GM19372 (cell line): ENCODE measurements at regions not wholly inside any gene's neighbourhood (a gene's known extent, or its start where the extent isn't known, plus 50 kb on each side); places are given as distances from the start of the nearest gene placed in this dataset.
"Not testable (repeated sequence)": the region's sequence is repeated elsewhere in the genome, so short reads cannot be mapped to it uniquely, and the experiment has no call there.

Experiments
- ATAC-seq: cut with Tn5 transposase; IDR thresholded peaks from one replicate; pipeline ENCODE4 v1.9.1; 2021; ENCODE audit warnings: mild to moderate bottlenecking, low read depth, moderate library complexity; ENCODE audit not compliant: unreplicated experiment

- no peak for ATAC-seq
Measured at GRCh38 chr4:31793907-31794306, 1073.7 kb downstream of the PCDH7 start.

GRCh38 chr4:31797052-31797451 lies 1076.9 kb downstream of the PCDH7 start:
- ATAC-seq: not testable (repeated sequence)

DNA sequence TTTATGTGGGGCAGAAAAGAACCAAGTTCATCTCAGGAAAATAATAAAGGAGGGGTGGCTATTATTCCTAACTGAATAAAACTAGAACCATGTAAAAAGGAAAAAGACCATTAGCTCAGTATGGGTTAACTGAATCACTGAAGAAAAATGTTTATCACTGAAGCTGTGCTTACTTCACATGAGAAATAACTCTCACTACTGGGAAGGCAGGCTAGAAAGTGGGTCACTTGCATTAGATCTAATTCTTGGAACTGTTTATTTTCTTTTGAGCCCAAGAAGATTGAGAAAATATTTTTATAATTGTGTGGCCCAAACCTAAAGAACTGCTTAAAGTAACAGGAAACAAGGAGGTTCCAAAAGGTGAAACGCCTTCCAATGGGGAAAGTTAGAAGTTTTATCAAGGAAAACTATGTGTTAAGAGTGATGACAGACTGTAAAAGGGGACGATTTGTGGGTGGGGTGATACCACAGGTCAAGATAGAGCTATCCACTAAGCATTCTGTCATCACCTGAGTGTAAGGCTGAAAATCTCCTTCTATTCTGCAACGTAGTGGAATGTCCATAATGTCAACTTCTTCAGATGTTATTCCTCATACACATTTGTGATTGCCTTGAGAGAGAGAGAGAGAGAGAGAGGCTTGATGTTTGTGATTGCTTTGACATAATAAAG lies 1083.5 kb downstream of the PCDH7 start:
- no peak for ATAC-seq

DNA sequence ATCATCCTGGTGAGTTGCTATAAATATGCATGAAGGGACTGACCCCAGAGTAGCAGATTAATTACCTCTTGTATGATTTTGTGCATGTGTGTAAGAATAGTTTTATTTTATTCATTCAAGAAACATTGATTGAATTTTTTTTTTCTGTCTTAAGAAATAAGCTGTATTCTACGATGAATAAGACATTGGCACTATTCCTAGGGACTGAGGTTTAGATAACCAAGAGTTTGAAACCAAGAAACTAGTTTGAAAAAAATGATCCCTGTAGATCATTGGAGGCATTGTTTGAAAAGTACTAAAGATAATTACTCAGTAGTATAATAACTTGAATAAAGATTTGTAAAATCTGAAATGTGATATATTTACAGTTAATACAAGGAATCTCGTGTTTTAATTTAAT lies 1086.9 kb downstream of the PCDH7 start:
- ATAC-seq: no peak

DNA sequence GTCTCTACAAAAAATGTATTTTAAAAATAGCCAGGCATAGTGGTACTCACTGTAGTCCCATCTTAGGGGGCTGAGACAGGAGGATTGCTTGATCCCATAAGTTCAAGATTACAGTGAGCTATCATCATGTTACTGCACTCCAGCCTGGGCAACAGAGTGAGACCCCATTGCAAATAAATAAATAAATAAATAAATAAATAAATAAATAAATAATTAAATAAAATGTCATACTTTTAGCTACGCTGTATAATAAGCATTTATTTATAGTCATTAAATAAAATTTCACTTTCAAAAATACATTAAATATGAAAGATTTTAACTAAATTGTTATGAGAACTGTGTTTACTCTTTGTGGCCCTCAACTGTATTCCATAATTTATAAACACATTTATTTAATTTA lies 1124.2 kb downstream of the PCDH7 start:
- no peak for ATAC-seq

DNA sequence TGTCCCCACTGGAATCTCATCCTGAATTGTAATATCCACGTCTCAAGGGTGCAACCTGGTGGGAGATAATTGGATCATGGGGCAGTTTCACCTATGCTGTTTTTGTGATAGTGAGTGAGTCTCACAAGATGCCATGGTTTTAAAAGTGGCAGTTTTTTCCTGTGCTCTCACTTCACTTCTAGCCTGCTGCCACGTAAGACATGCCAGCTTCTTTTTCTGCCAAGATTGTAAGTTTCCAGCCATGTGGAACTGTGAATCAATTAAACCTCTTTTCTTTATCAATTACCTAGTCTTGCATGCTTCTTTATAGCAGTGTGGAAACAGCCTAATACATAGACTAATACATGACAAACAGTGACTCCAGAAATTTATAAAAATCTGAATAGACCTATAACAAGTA lies 1131.8 kb downstream of the PCDH7 start:
- ATAC-seq: no peak

- no peak for ATAC-seq
Measured at GRCh38 chr4:31877429-31877828, 1157.3 kb downstream of the PCDH7 start.

GRCh38 chr4:31880837-31881236 lies 1160.7 kb downstream of the PCDH7 start:
- ATAC-seq: not testable (repeated sequence)

DNA sequence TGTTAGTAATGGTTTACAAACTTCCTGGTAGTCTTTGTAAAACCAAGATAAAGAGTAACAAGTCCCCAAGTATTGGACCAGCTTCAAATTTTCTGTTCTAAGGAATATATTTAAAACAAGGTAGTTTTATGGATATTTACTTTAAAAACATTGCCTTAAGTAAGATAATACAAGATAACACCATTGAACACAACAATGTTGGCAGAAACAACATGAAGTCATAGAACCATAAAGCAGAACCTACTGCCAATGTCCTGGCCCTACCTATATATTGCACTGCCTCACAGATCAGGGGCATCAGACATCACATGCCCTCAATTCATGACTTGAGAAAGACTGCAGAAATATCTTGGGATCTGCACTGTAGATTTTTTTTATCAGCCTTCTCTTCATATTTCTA lies 1176.2 kb downstream of the PCDH7 start:
- ATAC-seq: no peak

GRCh38 chr4:31905363-31905762 lies 1185.2 kb downstream of the PCDH7 start:
- ATAC-seq: no peak

- ATAC-seq: no peak
Measured at GRCh38 chr4:31908261-31908660, 1188.1 kb downstream of the PCDH7 start.

DNA sequence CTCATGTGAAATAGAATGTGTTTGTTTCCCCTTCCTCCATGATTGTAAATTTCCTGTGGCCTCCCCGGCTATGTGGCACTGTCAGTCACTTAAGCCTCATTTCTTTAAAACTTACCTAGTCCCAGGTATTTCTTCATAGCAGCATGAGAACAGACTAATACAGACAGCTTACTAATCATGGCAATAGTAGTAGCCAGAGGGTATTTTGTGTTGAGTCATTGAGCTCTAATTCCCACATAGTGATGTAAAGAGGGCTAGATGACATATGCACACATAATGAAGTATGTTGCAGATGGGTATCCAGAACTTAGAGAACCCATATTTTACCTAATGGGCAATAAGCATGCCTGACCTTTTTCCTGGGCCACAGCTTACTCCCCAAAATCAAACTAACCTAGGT lies 1197.2 kb downstream of the PCDH7 start:
- no peak for ATAC-seq

GRCh38 chr4:31918891-31919290 lies 1198.7 kb downstream of the PCDH7 start:
- ATAC-seq: no peak

GRCh38 chr4:31923634-31924033 lies 1203.5 kb downstream of the PCDH7 start:
- ATAC-seq: no peak

- ATAC-seq: no peak
Measured at GRCh38 chr4:31929676-31930345, 1209.6 kb downstream of the PCDH7 start.

GRCh38 chr4:31946456-31946855 lies 1226.3 kb downstream of the PCDH7 start:
- ATAC-seq: no peak

DNA sequence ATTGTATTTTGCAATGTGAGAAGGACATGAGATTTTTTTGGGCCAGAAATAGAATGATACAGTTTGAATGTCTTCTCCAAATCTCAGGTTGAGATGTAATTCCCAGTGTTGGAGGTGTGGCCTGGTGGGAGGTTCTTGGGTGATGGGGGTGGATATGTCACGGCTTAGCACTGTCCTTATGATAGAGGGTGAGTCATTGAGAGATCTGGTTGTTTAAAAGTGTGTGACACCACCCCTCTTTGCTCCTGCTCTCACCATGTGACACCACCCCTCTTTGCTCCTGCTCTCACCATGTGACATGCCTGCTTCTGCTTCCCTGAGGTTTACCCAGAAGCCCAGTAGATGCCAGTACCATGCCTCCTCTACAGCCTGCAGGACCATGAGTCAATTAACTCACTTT lies 1226.9 kb downstream of the PCDH7 start:
- no peak for ATAC-seq

DNA sequence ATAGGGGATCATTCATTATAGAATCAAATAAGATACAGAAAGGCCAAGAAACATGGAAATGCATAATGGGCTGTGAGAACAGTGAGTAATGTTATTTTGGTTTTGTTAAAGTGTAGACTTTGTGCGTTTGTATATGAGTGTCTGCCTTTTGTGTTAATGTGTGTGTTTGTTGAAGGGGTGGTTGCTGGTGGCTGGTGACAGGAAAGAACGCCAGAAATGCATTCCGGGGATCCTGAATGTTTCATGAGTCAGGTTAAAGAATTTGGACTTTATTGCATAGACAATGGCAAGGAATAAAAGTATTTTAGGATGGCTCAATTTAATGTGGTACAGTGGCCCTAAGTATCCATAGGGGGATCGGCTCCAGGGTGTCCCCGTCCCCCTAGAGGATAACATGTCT lies 1228.9 kb downstream of the PCDH7 start:
- no peak for ATAC-seq

GRCh38 chr4:31955346-31955745 lies 1235.2 kb downstream of the PCDH7 start:
- ATAC-seq: no peak

GRCh38 chr4:31959972-31960371 lies 1239.8 kb downstream of the PCDH7 start:
- ATAC-seq: no peak

DNA sequence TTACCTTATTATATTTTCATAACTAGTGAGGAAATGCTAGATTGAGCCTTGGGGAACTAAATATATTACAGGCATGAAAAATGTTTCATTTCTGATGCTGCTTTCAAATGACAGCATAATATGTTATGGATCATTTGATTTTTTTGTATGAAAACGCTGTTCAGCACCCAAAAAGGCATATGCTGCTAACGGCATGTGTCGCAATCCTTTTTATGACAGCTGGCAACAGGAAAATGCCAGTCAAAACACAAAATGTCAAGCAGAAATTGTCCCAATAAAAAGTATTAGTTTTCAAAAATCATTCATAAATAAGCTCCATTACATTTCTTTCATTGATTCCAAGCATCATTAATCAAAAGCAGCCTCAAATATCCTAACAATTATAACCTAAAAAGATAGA lies 1244.5 kb downstream of the PCDH7 start:
- ATAC-seq: no peak

GRCh38 chr4:31968842-31969241 lies 1248.7 kb downstream of the PCDH7 start:
- no peak for ATAC-seq
